Endothelial cell of umbilical vein (primary cell): ENCODE measurements at regions not wholly inside any gene's neighbourhood (a gene's known extent, or its start where the extent isn't known, plus 50 kb on each side); places are given as distances from the start of the nearest gene placed in this dataset.

ENCODE experiments used
- BruUV-seq: library from RNA; stranded (reverse); fragments of 400-500 nt; replicated peaks from 2 replicates; lab custom pipeline; 2021; lab: Mats Ljungman, UMichigan
- CTCF ChIA-PET: fragments of 300-600, 350-600 bp; sonication (Branson Sonifier 250); formaldehyde crosslinking; loops from one replicate; lab custom pipeline; 2021; ENCODE audit warnings: antibody characterized with exemption, inconsistent platforms; lab: Charles Lee
- POLR2A ChIA-PET: fragments of 300-600, 350-600 bp; sonication (Branson Sonifier 250); formaldehyde crosslinking; loops from one replicate; lab custom pipeline; 2021; ENCODE audit warnings: antibody characterized with exemption, inconsistent platforms; lab: Charles Lee
- DNase-seq: peaks from one replicate; pipeline ENCODE4 v3.0.0-alpha.2; 2011; ENCODE audit warnings: low read depth, low spot score
- FAIRE-seq: peaks from 2 replicates; lab custom pipeline; 2011; peaks lifted over from hg19 to GRCh38; lab: Jason Lieb, UNC
- H2AFZ ChIP-seq: 2 replicates; pipeline ENCODE4 v1.6.0; 2012; ENCODE audit warnings: low read depth, low read length, control low read depth, inconsistent platforms
- H3K27ac ChIP-seq: 2 replicates; pipeline ENCODE4 v1.5.1; 2011; ENCODE audit warnings: low read depth, mild to moderate bottlenecking, control low read depth, low read length, moderate library complexity; ENCODE audit not compliant: insufficient read depth
- H3K27me3 ChIP-seq, 2 experiments: 2 replicates each; pipeline versions ENCODE4 v1.6.0 to v1.6.1; 2011; ENCODE audit warnings: low read length in 2 of 2, mixed read lengths in 1 of 2; ENCODE audit not compliant: control insufficient read depth in 2 of 2, insufficient read depth in 2 of 2
- H3K36me3 ChIP-seq, 2 experiments: 2 replicates in 1 of 2; 3 replicates in 1 of 2; pipeline ENCODE4 v1.5.1; 2011; ENCODE audit warnings: low read length in 2 of 2, mild to moderate bottlenecking in 1 of 2, moderate library complexity in 1 of 2; ENCODE audit not compliant: control insufficient read depth in 2 of 2, insufficient read depth in 2 of 2; ENCODE audit errors: extremely low read depth in 1 of 2
- H3K4me1 ChIP-seq: 3 replicates; pipeline ENCODE4 v1.5.1; 2011; ENCODE audit warnings: mild to moderate bottlenecking, low read length; ENCODE audit not compliant: control insufficient read depth, insufficient read depth; ENCODE audit errors: extremely low read depth
- H3K4me2 ChIP-seq: 2 replicates; pipeline ENCODE4 v1.6.1; 2011; ENCODE audit warnings: low read length, control low read depth, mixed read lengths; ENCODE audit not compliant: insufficient read depth
- H3K4me3 ChIP-seq, 3 experiments: fragments of 200-600 bp in 1 of 3; sonication (generic), shearing (Covaris generic) in 1 of 3; replicated peaks in 1 of 3; 2 replicates each; pipeline ENCODE4 v1.5.1; 2011 to 2016; ENCODE audit warnings: control low read depth in 3 of 3, low read length in 3 of 3, mild to moderate bottlenecking in 2 of 3, inconsistent platforms in 1 of 3, low read depth in 1 of 3, moderate library complexity in 1 of 3; ENCODE audit not compliant: insufficient read depth in 1 of 3
- H3K79me2 ChIP-seq: 2 replicates; pipeline ENCODE4 v1.6.0; 2012; ENCODE audit warnings: low read length, inconsistent platforms; ENCODE audit not compliant: control insufficient read depth, insufficient read depth
- H3K9ac ChIP-seq: replicated peaks from 2 replicates; pipeline ENCODE3; 2011; ENCODE audit warnings: low read length, control low read depth; ENCODE audit not compliant: insufficient read depth; ENCODE audit errors: extremely low read depth
- H3K9me1 ChIP-seq: replicated peaks from 3 replicates; pipeline ENCODE4 v1.6.0; 2011; ENCODE audit warnings: mild to moderate bottlenecking, low read length; ENCODE audit not compliant: control insufficient read depth, insufficient read depth; ENCODE audit errors: extremely low read depth
- H3K9me3 ChIP-seq: replicated peaks from 2 replicates; pipeline ENCODE4 v1.5.1; 2012; ENCODE audit warnings: low read length, inconsistent platforms; ENCODE audit not compliant: control insufficient read depth, insufficient read depth
- H4K20me1 ChIP-seq: replicated peaks from 2 replicates; pipeline ENCODE3; 2011; ENCODE audit warnings: mild to moderate bottlenecking, low read length; ENCODE audit not compliant: control insufficient read depth, insufficient read depth; ENCODE audit errors: extremely low read depth
- EZH2 ChIP-seq: IDR thresholded peaks from 2 replicates; pipeline ENCODE4 v1.6.1; 2012; ENCODE audit warnings: borderline replicate concordance, low read depth, mild to moderate bottlenecking, moderate library complexity, low read length, inconsistent platforms; ENCODE audit not compliant: severe bottlenecking
- FOS ChIP-seq: IDR thresholded peaks from 2 replicates; pipeline ENCODE4 v1.6.1; 2011; ENCODE audit warnings: mild to moderate bottlenecking, low read length, moderate library complexity, borderline replicate concordance; ENCODE audit not compliant: insufficient read depth
- GATA2 ChIP-seq: IDR thresholded peaks from 2 replicates; pipeline ENCODE4 v1.7.0; 2011; ENCODE audit warnings: low read depth, mild to moderate bottlenecking, moderate library complexity, mixed read lengths, low read length; ENCODE audit not compliant: insufficient read length, insufficient read depth
- JUN ChIP-seq: IDR thresholded peaks from 2 replicates; pipeline ENCODE4 v1.6.1; 2011; ENCODE audit warnings: borderline replicate concordance, low read depth; ENCODE audit not compliant: insufficient read length, insufficient read depth
- MYC ChIP-seq: IDR thresholded peaks from one replicate; pipeline ENCODE4 v1.6.1; 2011; ENCODE audit warnings: mild to moderate bottlenecking, low read depth, low read length
- POLR2A ChIP-seq: IDR thresholded peaks from 2 replicates; pipeline ENCODE4 v1.6.1; 2012; ENCODE audit warnings: low read depth, mild to moderate bottlenecking, control low read depth, low read length
- POLR2AphosphoS5 ChIP-seq: IDR thresholded peaks from 2 replicates; pipeline ENCODE4 v1.6.1; 2012; ENCODE audit warnings: low read depth, mild to moderate bottlenecking, control low read depth, low read length, moderate library complexity; ENCODE audit not compliant: insufficient read depth
- dilution Hi-C: fragments of 300-500 bp; cut with MboI; formaldehyde crosslinking; loops from one replicate; pipeline ENCODE4 v1.15.0; 2019; ENCODE audit warnings: low sequenced_read_pairs; ENCODE audit not compliant: extremely low pct_ligation_motif_present
- intact Hi-C: fragments of 100-400 bp; cut with micrococcal nuclease; formaldehyde crosslinking; loops from one replicate; pipeline ENCODE4 v1.10.0; 2022
- TF ChIP-seq, protein P1 (sequence below): IDR thresholded peaks from 2 replicates; pipeline ENCODE4 v1.6.1; 2011; ENCODE audit not compliant: insufficient read depth, insufficient read length
- TF ChIP-seq, protein P2 (sequence below), 2 donors: IDR thresholded peaks; 1 replicate in 1 of 2; 2 replicates in 1 of 2; pipeline ENCODE4 v1.5.1; 2011; ENCODE audit warnings: low read length in 2 of 2, mild to moderate bottlenecking in 2 of 2, moderate library complexity in 2 of 2, control low read depth in 1 of 2, inconsistent platforms in 1 of 2, low read depth in 1 of 2; ENCODE audit not compliant: insufficient read depth in 1 of 2; ENCODE audit errors: extremely low read depth in 1 of 2

DNA sequence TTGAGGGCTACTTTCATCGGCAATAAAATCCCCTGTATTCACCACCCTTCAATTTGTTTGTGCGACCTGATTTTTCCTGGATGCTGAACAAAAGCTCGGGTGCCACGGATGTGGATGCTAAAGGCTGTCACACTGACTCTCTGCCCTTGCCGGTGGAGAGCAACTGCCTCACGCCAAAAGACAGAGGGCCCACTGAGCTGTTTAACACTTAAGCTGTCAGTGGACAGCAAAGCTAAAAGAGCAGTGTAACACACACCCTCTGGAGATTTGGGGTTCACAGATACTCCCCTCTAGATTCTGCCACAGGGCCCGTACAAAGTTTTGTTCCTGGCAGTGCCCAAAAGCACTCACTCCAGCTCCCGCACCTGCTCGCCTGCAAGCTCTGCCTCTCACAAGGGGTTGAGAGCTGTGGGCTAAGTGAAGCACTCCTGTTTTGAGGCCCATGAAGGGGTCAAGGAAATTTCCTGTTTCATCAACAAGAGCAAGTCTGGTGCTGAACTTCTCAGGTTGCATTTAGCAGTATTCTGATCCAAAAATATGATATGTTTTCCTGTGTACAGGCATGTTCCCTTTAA lies 1571.9 kb downstream of the ADGRL3 start:
- dilution Hi-C loops: no loop called here
- ChIA-PET CTCF (no interaction called here), POLR2A (no interaction called here)
- no peak overlapping the region for H3K9ac ChIP-seq
- intact Hi-C loops: no loop called here
- no TSS peak for BruUV-seq
- no peak overlapping the region for H3K4me2 ChIP-seq
- TF ChIP-seq POLR2AphosphoS5 (no peak), GATA2 (no peak), EZH2 (no peak), POLR2A (no peak), FOS (no peak), JUN (no peak), MYC (no peak)
- TF ChIP-seq, protein P1, sequence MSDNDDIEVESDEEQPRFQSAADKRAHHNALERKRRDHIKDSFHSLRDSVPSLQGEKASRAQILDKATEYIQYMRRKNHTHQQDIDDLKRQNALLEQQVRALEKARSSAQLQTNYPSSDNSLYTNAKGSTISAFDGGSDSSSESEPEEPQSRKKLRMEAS: no peak
- TF ChIP-seq, protein P2, sequence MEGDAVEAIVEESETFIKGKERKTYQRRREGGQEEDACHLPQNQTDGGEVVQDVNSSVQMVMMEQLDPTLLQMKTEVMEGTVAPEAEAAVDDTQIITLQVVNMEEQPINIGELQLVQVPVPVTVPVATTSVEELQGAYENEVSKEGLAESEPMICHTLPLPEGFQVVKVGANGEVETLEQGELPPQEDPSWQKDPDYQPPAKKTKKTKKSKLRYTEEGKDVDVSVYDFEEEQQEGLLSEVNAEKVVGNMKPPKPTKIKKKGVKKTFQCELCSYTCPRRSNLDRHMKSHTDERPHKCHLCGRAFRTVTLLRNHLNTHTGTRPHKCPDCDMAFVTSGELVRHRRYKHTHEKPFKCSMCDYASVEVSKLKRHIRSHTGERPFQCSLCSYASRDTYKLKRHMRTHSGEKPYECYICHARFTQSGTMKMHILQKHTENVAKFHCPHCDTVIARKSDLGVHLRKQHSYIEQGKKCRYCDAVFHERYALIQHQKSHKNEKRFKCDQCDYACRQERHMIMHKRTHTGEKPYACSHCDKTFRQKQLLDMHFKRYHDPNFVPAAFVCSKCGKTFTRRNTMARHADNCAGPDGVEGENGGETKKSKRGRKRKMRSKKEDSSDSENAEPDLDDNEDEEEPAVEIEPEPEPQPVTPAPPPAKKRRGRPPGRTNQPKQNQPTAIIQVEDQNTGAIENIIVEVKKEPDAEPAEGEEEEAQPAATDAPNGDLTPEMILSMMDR (IDR thresholded peaks at IDR 0.05; ENCODE audit: extremely low read depth in 1 of 2, insufficient read depth in 1 of 2, low read depth in 1 of 2, low read length in 2 of 2): no peak
- H3K4me3 ChIP-seq: no peak overlapping the region
- no peak for FAIRE-seq
- H3K79me2 ChIP-seq: no peaks in the 10 kb centered on the region
- no peaks in the 10 kb centered on the region for H3K36me3 ChIP-seq
- H3K9me3 ChIP-seq: peaks cover 2% of the 10 kb centered on the region
- DNase-seq: no peak
- no peak overlapping the region for H3K27ac ChIP-seq
- no peak overlapping the region for H2AFZ ChIP-seq
- H4K20me1 ChIP-seq: no peaks in the 10 kb centered on the region
- H3K9me1 ChIP-seq: no peaks in the 10 kb centered on the region
- H3K4me1 ChIP-seq: no peaks in the 10 kb centered on the region
- no peaks in the 10 kb centered on the region for H3K27me3 ChIP-seq
